NCI-H187 treated with DMSO at 0.1 percent for 48 hours (cell line): ENCODE measurements at regions not wholly inside any gene's neighbourhood (a gene's known extent, or its start where the extent isn't known, plus 50 kb on each side); places are given as distances from the start of the nearest gene placed in this dataset.

Source experiments
- DNase-seq: peaks from one replicate; lab custom pipeline; 2025; lab: John Stamatoyannopoulos, UW

DNA sequence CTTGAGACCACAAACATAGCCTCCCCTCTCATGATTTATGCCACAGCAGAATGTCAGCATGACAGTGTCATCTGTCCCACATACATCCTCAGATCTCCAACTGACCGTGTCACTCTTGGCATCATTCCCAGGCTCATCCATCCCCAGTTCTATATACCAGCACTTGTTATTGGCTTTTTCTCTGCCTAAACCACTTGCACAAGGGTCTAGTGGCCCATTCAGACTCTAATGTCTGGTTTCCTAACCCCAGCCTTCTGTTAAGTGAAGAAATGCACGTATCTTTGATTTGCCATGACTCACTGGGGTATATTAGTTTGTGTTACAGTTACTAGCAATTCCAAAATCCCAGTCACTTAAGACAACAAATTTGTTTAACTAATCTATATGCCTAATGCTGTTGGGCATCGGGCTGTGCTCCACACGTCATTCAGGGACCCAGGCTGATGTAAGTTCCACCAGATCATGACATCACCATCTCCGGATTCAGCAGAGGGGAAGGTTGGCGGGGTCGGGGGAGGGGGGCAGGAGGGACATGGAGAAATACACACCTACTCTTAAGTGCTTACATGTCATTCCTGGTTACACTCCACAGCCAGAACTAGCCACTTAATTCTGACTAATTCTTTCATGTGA lies 517.4 kb downstream of the BUD13 start:
- peak; percentile 85 for DNase-seq

DNA sequence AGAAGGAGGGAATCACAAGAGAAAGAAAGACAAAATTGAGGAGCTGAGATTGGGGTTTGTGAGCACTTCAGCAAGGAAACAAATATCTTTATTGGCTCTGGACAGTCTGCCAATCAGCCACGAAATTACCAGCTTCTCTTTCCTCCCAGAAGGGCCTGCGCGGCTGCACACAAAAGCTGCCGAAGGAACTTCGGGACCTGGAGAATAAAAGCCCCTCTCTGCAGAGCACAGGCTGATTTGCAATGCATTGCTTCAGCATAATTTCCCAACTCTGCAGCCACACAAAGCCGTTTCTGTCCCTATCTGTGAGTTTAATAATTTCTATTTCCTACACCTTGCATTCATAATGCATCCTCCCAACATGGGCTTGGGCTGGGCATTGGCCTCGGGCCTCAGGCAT lies 522.6 kb downstream of the BUD13 start:
- DNase-seq = no peak

DNA sequence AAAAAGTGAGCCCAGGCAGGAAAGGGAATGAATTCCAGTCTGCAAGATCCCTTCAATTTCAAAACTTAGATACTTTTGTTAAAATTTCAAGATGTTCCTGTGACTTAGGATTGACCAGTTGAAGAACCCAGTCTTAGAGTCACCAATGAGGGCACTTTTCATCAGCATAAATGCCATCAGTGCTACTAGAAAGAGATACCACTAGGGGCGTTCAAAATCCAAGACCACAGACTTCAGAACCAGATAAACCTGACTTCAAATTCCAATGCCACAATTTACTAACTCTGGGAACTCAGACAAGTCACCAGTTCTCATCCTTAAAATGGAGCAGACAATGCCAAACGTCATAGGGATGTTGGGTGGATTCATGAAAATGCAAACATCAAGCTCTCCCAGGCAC lies 523.2 kb downstream of the BUD13 start:
- no peak for DNase-seq

DNA sequence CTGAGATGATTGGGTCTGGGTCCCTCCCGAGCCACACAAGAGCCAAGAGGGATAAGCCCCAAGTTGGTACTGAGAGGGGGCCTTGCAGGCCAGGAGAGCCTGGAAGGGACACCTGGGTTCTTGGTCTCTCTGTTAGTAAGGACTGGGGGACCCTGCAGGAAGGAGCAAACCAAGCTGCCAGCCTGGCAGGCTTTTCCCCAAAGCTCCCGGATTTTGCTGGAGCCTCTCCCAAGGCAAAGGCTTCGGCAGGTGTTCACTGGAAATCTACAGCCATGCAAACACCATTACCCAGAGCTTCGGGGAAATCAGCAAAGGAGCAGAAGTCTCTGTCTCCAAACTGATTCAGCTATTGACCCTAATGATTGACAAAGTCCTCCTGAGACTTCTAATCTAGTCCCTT lies 527.9 kb downstream of the BUD13 start:
- no peak for DNase-seq

DNA sequence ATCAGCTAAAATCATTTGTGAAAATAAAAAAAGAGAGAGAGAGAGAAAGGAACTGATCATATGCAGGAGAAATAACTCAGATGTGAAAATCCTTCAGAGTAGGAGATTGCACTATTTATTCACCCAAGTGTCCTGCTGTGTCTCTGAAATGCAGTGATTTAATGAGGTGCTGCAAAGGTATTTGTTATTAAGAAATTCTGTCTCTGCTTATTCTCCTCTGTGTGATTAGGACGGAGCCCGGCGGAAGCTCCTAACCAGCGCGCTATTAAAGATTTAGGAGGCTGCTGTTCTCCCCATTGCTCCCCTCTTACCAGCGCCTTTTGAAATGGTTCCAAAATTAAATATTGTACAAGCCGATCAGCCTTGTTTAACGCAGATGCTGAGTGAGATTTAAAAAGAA lies 528.3 kb downstream of the BUD13 start:
- DNase-seq = no peak

DNA sequence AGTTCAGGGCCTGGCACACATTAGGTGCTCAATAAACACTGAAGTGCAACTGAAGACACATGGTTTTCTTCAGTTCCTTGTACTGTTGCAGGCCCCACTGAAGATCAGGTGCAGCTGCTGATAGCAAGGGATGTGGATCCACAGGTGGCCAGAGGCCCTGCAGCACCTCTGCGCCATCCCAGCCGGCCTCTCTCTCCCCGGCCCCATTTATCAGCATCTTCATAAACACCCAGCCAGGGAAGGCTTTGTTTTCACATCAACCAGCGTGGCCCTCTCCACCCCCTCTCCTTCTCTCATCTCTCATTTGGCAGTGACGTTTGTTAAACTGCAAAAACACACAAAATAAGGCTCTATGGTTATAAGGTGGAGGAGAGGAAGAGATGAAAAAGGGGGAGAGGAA lies 528.8 kb downstream of the BUD13 start:
- no peak for DNase-seq

DNA sequence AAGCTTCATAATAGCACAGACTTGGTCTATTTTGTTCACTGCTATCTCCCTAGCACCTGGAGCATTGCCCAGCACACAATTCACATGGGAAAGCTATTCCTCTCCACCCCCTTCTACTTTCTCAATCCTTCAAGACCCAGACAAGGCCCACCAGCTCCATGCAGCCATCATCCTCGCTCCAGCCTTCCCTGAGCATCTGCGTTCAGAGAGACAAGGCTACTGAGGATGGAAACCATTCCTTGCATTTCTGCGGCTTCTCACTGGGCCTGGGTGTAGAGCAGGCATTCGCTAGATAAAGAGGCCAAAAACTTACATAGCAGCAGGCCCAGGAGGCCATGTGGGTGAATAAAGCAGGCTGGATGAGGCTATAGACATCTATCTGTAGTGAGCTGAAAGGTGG lies 530.8 kb downstream of the BUD13 start:
- no peak for DNase-seq

DNA sequence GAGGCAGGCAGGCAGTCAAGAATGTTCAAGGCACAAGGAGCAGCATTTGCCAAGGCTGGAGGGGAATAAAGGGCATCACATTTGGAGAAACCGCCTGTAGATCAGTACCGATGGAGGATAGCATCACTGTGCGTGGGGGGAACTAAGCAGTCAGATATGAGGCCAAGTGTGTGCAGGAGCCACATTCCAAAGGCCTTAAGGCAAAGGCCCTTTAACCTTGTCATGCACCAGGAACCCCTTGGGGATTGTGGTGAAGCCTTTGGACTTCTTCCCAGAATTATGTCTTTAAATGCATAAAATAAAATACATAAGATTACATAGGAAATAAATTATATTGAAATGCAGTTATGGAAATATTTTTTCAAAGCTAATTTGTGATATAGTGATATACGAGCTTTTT lies 532.1 kb downstream of the BUD13 start:
- DNase-seq = no peak

DNA sequence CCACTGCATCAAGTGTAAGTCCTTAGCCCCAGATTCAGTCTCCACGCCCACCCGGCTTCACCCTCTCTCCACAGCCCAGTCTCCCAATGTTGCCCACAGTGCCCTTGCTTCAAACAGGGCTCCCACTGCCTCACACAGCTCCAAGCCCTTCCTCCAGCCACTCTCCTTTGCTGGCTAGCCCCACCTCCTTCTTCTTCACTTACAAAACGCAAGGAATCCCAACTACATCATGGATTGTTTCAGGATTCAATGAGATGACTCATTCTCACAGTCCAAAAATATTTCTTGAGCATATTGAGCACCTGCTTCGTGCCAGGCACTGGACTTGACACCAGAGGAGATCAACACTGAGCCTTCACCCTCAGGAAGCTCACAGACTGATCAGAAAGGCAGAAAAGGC lies 533.5 kb downstream of the BUD13 start:
- no peak for DNase-seq

DNA sequence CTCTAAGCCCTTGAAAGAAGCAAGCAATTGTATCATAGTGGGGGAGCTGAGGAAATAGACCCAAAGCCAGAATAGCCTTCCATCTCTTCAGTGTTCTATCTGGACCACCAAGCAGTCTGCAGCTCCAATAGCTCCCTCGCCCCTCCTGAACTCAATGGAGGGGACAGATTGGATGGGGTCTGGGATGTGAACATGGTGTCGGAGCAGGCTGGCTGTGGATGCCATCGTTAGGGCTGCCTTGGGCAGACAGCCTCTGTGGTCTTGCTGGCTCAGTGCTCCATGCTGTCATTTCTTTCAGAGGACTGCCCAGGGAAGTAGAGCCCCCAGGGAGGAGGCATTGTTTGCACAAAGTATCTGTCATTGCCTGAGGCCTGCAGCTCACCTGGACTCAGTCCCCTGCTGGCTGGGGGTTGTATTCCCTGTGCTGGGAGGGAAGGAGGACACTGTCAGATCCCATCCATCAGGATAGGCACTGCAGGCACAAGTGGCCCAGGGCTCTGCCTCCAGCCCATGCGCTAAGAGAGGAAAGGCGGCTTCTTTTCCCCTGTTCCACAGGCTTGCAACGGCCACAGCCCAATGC lies 537.7 kb downstream of the BUD13 start:
- no peak for DNase-seq

DNA sequence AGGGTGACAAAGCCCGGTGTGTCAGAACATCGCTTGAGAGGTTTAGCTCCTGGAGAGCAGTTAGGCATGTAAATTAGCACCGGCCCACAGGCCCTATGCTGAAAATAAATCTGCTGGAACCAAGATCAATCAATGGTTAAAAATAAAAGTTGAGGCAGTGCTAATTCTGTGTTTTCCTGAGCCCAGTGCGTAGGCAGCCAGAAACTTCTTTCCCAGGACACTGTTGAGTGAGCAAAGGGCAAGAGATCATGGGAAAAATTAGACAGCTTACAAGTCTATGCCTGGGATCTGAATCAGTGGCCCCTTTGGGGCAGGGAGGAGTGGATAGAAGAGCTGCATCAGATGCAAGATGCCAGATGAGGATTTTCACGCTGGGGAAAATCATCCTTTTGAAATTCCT lies 539.2 kb downstream of the BUD13 start:
- DNase-seq = no peak

DNA sequence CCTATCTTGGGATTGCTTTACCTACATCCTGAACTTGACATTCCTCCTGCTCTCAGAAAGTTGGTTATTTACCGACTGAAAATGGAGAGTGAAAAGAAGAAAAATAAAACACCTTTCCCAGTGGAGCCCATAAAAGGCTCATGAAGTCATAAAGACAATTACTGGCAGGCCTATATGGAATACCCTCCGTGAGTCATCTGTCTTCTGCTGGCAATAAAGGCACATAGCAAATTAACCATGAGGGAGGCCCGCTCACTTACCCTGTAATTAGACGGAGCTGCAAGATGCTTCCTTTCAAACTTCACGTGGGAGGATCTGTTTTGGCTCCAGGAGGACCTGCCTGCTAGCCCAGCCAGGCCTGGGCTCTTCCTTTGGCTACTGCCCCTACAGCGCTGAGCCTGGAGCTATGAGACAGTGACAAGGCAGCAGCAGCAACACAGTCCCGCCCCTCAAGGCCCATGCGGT lies 540.4 kb downstream of the BUD13 start:
- DNase-seq = no peak

DNA sequence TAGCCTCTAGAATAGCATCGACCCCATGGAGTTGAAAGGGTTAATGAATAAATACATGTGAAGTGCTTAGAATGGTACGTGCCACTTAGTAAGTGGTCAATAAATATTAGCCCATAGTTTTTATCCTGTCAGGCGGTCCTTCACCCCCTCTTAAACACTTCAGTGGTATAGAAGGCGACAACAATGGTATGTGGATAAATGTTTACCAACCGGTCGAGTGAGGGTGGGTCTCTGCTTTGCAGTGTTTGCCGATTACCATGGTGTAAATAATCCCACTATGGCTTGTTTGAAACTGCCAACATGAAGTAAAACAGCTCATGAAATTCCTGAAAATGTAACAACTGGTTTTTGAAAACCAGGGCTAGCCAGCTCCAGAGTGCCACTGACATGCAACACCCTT lies 541.2 kb downstream of the BUD13 start:
- no peak for DNase-seq

DNA sequence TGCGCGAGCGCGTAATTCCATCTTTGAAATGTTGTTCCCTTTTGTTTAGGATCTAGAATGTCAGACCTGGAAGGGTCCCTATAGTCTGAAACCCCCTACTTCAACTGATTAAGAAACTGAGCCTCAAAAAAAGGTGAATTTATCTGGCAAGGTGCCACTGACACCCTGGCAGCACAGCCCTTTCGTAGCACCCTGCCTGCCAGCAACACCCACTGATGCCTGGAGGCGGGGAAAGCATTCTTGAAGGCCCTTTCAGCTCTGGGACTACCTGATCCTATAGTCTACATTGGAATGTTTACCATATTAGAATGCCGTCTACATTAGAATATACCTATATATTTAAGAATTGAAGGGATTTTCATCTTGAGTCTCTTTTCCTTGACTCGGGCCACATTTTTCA lies 542.3 kb downstream of the BUD13 start:
- DNase-seq = no peak

DNA sequence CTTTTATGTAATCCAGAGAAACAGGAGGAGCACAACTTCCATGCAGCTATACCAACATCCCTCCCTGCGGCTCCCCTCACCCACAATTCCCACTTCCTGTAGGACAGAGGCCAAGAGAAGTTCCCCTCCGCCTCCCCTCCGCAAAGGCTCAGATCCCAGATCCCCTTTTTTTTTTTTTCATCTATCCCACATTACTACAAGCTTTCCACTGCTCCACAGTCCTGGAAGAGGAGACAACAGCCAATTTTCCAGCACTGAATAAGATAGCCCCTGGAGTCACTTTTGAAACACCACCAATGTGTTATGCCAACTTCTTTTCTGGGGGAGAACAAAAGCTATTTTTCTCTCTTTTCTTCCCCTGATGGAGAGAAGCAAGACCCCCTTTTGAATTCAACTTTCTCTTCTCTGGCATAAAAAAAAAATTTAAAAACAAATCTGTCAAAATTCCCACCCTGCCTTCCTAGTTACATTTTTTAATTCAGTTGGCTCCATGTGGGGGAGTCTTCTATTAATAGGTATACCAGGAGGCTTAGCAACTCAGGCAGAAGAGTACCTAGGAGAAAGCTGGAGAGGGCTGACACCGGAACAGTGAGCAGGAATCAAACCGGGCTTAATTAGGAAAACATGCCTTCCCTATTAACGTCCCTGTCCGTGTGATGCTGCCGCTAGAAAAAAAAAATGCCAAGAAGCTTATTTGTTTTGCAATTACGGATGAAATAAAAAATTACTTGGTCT lies 543.4 kb downstream of the BUD13 start:
- no peak for DNase-seq

DNA sequence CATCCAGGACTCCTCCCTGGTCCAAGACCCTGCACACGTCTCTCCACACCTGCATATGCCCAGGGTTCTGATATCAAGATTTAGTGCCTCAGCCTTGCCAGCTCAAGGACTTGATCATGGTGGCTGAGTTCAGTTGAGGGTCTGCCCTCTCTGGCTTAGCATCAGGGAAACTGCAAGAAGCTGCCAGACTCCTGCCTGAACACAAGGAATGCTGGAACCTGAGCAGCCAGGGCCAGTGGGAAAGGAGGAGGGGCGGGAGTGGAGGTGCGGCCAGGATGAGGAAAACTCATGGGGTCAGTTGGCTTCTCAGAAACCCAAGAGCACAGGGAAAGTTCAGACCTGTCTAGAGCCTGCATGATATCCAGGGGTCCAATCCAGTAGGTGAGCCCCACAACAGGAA lies 546.1 kb downstream of the BUD13 start:
- no peak for DNase-seq

DNA sequence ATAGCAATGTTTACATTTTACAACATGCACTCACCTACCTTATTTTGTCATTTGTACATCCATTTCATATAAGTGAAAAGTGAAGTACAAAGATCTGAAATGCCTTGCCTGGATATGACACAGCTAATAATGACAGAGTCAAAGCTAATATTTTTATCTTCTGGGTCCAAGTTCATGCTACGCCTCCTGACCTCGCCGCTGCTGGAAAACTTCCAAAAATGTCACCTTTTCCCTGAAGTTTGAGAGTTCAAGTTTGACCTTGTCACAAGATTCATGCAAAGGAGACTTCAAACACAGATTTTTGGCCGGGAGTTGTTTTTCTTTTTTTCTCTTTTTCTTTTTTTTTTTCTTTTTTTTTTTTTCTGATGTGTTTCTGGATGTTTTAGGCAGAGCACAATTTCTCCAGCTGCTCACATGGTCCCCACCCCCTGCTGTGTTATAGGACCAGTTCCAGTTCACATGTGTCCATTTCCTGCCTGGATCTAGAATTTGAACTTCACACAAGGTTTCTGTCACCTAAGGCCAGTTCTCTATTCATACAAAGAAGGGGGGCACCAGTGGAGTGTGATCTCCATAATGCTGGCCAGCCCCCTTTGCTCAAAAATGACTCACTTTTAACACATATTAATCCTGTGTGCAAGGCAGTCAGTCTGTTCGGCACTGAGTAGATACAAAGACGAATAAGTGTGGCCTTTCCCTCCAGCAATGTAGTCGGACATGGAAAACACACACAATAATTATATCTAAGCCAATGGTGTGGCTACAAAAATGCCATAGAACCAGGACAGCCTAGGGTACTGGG lies 546.8 kb downstream of the BUD13 start:
- no peak for DNase-seq

DNA sequence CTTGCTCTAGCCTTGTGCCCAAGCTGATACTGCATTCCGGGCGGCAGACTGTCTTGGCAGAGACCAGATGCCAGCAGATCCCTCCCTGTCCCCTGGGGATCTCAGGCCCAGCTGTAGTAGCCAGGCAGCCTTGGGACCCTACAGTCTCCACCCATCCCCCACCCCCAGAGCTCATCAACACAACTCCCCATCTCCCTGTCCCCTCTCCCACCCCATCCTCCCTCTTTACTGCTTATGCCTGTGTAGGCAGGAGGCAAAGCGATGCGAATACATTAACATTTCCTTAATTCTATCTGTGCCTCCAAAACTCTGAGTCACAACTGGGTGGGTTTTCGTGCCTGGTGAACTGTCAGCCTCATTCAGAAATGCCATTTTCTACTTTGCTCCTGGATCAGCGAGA lies 547.6 kb downstream of the BUD13 start:
- no peak for DNase-seq

DNA sequence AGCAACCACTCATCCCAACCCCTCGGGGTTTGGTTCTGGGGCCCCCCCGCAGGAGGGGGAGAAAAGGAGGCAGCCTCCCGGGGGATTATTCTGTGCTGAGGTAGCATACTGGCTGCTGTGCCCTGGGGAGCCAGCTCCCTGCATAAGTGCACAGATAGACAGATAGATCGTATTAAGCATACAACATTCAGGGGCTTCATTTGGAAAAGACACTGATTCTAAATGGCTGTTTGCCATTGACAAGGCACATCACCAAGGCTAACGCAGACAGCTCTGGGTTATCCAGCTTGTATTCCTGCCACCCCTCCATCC lies 547.9 kb downstream of the BUD13 start:
- DNase-seq = no peak

DNA sequence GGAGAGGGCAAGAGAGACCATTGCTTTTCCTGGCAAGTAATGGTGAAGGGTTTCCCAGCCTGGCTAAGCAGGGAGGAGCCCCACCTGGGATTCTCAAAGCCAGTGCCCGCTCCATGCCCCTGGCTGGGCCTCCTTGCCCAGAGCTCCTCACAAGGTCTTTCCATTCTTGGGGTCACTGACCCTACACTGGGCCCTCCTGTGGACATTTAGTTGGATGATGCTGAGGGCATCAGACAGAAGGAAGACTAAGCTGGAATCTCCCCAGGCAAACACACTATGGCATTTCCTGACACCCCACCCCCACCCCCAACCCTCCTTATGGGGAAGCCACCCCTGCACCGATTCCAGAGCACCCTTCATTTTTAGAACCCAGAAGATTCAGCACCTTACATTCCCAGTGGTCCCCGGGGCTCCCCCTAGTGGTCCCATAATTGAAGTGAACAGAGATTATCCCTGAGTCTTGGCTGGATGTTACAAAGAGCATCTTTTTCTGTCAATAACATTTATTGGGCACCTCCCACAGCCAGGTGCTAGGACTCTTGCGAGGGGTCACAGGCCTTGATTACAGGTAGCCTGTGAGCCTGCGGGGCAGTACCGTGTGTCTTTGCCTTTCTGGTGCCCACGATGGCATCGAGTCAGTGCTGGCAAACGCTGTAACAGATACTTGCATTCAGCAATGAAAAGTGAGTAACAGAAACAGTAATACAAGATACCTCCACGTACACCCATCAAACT lies 548.5 kb downstream of the BUD13 start:
- no peak for DNase-seq

DNA sequence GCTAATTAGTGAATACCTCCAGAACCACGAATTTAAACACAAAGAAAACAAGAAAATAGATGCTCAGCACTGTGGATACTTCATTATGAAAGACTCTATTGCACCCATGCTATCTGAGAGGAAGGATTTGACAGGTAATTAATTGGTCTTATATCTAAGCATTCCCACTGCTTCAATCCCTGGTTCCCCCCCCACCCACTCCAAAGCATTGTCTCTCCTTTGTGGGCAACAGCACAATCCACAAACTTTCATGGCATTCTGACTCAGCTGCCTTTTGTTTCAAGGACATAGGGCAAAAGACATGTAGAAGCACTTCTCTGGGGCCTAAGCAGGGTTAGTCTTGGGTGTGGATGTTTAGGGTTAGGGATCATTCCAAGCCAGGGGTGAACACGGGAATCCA lies 551.4 kb downstream of the BUD13 start:
- DNase-seq = no peak

DNA sequence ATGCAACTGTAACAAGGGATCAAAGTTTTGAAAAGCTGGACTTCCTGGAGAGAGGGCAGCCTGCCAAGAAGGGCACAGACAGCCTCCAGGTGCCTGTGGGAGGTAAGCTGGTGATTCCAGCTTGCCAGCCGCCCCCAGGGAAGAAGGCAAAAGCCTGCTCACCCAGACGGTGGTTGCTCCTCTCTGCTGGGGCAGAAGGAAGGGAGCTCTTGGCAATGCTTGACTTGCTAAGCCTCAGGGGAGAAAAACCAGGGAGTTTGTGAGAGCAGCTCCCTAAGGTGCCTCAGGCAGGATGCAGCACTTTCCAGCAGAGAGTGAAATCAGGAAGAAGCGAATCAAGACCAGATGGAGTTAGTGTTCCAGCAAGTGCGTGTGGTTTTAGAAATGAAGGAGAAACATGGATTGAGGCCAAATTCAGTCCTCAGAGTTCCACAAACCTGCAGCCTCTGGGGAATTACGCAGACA lies 553.6 kb downstream of the BUD13 start:
- DNase-seq = no peak
